ENCODE measurements at regions not wholly inside any gene's neighbourhood (a gene's known extent, or its start where the extent isn't known, plus 50 kb on each side); places are given as distances from the start of the nearest gene placed in this dataset.

DNA sequence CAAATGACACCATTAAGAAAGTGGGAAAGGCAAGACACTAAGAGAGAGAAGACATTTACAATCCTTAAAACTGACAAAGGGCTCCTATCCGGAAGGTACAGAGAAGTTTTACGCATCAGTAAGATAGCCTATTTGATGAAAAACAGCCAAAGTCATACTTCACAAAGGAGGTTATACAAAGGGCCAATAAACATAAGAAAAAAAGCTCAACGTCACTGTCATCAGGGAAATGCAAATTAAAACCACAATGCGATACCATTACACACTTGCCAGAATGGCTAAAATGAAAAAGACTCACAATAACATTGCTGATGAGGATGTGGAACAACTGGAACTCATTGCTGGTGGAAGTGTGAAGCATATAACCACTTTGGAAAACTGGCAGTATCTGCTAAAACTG is 168.6 kb upstream of the FAR2 start:
- DNase-seq (no peak), ATAC-seq (ENCODE audit: insufficient read depth, low read depth) (no peak)
- Histone ChIP-seq H3K4me1 (ENCODE audit: insufficient read depth, low read length) (no peaks in the 10 kb centered on the region), H3K27me3 (ENCODE audit: insufficient read depth, low read length, poor library complexity) (peaks cover 4% of the 10 kb centered on the region), H2AFZ (ENCODE audit: low read depth, low read length) (no peak overlapping the region), H3K9ac (ENCODE audit: low read depth, low read length) (no peak overlapping the region), H3K4me3 (ENCODE audit: low read depth in 1 of 2, low read length in 2 of 2) (no peak overlapping the region), H3K27ac (ENCODE audit: low read length) (no peak overlapping the region), H3K9me3 (ENCODE audit: insufficient read depth, low read length, severe bottlenecking) (no peaks in the 10 kb centered on the region), H3K4me2 (ENCODE audit: insufficient read depth, low read length) (no peak overlapping the region), H4K20me1 (ENCODE audit: insufficient read depth, low read length) (no peaks in the 10 kb centered on the region), H3K36me3 (ENCODE audit: insufficient read depth, low read length) (no peaks in the 10 kb centered on the region), H3K79me2 (ENCODE audit: insufficient read depth, low read length) (no peaks in the 10 kb centered on the region)
- TF ChIP-seq, protein P1, sequence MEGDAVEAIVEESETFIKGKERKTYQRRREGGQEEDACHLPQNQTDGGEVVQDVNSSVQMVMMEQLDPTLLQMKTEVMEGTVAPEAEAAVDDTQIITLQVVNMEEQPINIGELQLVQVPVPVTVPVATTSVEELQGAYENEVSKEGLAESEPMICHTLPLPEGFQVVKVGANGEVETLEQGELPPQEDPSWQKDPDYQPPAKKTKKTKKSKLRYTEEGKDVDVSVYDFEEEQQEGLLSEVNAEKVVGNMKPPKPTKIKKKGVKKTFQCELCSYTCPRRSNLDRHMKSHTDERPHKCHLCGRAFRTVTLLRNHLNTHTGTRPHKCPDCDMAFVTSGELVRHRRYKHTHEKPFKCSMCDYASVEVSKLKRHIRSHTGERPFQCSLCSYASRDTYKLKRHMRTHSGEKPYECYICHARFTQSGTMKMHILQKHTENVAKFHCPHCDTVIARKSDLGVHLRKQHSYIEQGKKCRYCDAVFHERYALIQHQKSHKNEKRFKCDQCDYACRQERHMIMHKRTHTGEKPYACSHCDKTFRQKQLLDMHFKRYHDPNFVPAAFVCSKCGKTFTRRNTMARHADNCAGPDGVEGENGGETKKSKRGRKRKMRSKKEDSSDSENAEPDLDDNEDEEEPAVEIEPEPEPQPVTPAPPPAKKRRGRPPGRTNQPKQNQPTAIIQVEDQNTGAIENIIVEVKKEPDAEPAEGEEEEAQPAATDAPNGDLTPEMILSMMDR (IDR thresholded peaks at IDR 0.05; ENCODE audit: borderline replicate concordance, extremely low read depth, low read length, poor library complexity, severe bottlenecking) = no peak
- TF ChIP-seq EZH2 (IDR thresholded peaks at IDR 0.05; ENCODE audit: borderline replicate concordance, low read depth, low read length, severe bottlenecking) = no peak

DNA sequence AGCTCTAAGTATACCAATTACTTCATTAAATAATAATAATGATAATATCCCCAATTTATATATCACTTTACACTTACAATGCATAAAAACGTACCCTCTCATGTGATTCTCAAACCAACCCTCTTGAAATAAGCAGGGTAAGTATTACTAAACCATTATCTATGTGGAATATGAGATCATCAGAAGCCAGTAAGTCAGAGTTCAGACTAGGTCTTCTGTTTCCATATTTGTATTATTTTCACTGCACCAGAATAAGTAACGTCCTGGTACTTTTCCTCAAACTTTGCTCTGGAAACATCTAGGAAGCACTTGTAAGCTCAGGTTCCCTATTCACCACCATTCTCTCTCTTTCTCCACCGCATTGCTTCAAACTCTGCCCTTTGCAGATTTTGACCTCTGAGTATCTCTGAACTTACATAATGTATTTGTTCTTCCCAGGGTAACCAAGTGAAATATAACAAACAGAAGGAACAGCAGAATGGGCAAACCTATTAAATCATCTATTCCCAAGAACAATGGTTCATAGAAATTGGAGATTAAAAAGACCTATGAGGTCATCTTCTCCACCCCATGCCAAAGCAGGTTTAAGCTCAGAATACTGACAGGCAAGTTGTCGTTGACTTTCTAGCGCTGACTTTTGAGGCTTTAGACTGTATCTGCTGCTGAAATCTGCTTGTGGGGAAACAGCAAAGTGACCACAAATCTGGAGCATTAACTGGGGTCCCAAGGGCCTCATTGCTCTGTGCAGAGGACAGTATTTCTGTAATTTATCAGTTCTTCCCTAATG is 161.3 kb upstream of the FAR2 start:
- no peaks in the 10 kb centered on the region for H3K4me1 ChIP-seq (ENCODE audit: insufficient read depth, low read length)
- no peak overlapping the region for H3K9ac ChIP-seq (ENCODE audit: low read depth, low read length)
- H3K9me3 ChIP-seq (ENCODE audit: insufficient read depth, low read length, severe bottlenecking) = no peaks in the 10 kb centered on the region
- DNase-seq (no peak), ATAC-seq (ENCODE audit: insufficient read depth, low read depth) (no peak)
- no peak overlapping the region for H3K27ac ChIP-seq (ENCODE audit: low read length)
- no peak overlapping the region for H2AFZ ChIP-seq (ENCODE audit: low read depth, low read length)
- H3K79me2 ChIP-seq (ENCODE audit: insufficient read depth, low read length) = no peaks in the 10 kb centered on the region
- H3K36me3 ChIP-seq (ENCODE audit: insufficient read depth, low read length) = no peaks in the 10 kb centered on the region
- TF ChIP-seq, protein P1 (IDR thresholded peaks at IDR 0.05; ENCODE audit: borderline replicate concordance, extremely low read depth, low read length, poor library complexity, severe bottlenecking) = no peak
- TF ChIP-seq EZH2 (IDR thresholded peaks at IDR 0.05; ENCODE audit: borderline replicate concordance, low read depth, low read length, severe bottlenecking) = no peak
- peaks cover 6% of the 10 kb centered on the region for H3K27me3 ChIP-seq (ENCODE audit: insufficient read depth, low read length, poor library complexity)
- H3K4me3 ChIP-seq (ENCODE audit: low read depth in 1 of 2, low read length in 2 of 2) = no peak overlapping the region
- H3K4me2 ChIP-seq (ENCODE audit: insufficient read depth, low read length) = no peak overlapping the region
- H4K20me1 ChIP-seq (ENCODE audit: insufficient read depth, low read length) = no peaks in the 10 kb centered on the region

DNA sequence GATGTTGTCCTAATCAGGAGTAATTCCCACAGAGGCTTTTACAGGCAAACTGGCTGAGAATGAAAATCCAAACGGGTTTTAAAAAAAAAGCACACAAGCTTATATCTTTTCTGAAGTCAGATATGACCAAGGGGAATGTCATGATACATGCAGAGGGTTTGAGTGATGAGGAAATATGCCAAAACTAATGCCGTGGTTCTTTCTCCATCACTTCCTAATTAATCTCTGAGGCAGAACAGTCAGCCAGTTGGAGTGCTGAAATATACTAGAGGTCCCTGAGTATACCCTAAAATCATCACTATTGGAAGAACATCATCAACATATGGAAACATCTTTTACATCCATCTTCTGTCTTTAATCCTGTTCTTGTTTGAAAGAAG is 160.8 kb upstream of the FAR2 start:
- H4K20me1 ChIP-seq (ENCODE audit: insufficient read depth, low read length) = no peaks in the 10 kb centered on the region
- H2AFZ ChIP-seq (ENCODE audit: low read depth, low read length) = no peak overlapping the region
- no peaks in the 10 kb centered on the region for H3K79me2 ChIP-seq (ENCODE audit: insufficient read depth, low read length)
- no peaks in the 10 kb centered on the region for H3K36me3 ChIP-seq (ENCODE audit: insufficient read depth, low read length)
- no peak overlapping the region for H3K27ac ChIP-seq (ENCODE audit: low read length)
- H3K9ac ChIP-seq (ENCODE audit: low read depth, low read length) = no peak overlapping the region
- H3K4me2 ChIP-seq (ENCODE audit: insufficient read depth, low read length) = no peak overlapping the region
- H3K4me3 ChIP-seq (ENCODE audit: low read depth in 1 of 2, low read length in 2 of 2) = no peak overlapping the region
- TF ChIP-seq, protein P1 (IDR thresholded peaks at IDR 0.05; ENCODE audit: borderline replicate concordance, extremely low read depth, low read length, poor library complexity, severe bottlenecking) = no peak
- TF ChIP-seq EZH2 (IDR thresholded peaks at IDR 0.05; ENCODE audit: borderline replicate concordance, low read depth, low read length, severe bottlenecking) = no peak
- H3K4me1 ChIP-seq (ENCODE audit: insufficient read depth, low read length) = no peaks in the 10 kb centered on the region
- DNase-seq (no peak), ATAC-seq (ENCODE audit: insufficient read depth, low read depth) (no peak)
- no peaks in the 10 kb centered on the region for H3K9me3 ChIP-seq (ENCODE audit: insufficient read depth, low read length, severe bottlenecking)
- H3K27me3 ChIP-seq (ENCODE audit: insufficient read depth, low read length, poor library complexity) = peaks cover 6% of the 10 kb centered on the region
